ENCODE measurements at regions not wholly inside any gene's neighbourhood (a gene's known extent, or its start where the extent isn't known, plus 50 kb on each side); places are given as distances from the start of the nearest gene placed in this dataset.

GRCh38 chr10:78905015-78905956 is 163.5 kb upstream of the ZMIZ1 start (continued):
- TF ChIP-seq, protein P1, sequence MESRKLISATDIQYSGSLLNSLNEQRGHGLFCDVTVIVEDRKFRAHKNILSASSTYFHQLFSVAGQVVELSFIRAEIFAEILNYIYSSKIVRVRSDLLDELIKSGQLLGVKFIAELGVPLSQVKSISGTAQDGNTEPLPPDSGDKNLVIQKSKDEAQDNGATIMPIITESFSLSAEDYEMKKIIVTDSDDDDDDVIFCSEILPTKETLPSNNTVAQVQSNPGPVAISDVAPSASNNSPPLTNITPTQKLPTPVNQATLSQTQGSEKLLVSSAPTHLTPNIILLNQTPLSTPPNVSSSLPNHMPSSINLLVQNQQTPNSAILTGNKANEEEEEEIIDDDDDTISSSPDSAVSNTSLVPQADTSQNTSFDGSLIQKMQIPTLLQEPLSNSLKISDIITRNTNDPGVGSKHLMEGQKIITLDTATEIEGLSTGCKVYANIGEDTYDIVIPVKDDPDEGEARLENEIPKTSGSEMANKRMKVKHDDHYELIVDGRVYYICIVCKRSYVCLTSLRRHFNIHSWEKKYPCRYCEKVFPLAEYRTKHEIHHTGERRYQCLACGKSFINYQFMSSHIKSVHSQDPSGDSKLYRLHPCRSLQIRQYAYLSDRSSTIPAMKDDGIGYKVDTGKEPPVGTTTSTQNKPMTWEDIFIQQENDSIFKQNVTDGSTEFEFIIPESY (IDR thresholded peaks at IDR 0.05; ENCODE audit: borderline replicate concordance, low read depth): no peak
- TF ChIP-seq RFX5 (IDR thresholded peaks at IDR 0.05; ENCODE audit: low read length): no peak
- TF ChIP-seq, protein P2, sequence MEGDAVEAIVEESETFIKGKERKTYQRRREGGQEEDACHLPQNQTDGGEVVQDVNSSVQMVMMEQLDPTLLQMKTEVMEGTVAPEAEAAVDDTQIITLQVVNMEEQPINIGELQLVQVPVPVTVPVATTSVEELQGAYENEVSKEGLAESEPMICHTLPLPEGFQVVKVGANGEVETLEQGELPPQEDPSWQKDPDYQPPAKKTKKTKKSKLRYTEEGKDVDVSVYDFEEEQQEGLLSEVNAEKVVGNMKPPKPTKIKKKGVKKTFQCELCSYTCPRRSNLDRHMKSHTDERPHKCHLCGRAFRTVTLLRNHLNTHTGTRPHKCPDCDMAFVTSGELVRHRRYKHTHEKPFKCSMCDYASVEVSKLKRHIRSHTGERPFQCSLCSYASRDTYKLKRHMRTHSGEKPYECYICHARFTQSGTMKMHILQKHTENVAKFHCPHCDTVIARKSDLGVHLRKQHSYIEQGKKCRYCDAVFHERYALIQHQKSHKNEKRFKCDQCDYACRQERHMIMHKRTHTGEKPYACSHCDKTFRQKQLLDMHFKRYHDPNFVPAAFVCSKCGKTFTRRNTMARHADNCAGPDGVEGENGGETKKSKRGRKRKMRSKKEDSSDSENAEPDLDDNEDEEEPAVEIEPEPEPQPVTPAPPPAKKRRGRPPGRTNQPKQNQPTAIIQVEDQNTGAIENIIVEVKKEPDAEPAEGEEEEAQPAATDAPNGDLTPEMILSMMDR (IDR thresholded peaks at IDR 0.05): no peak
- TF ChIP-seq, protein P3, sequence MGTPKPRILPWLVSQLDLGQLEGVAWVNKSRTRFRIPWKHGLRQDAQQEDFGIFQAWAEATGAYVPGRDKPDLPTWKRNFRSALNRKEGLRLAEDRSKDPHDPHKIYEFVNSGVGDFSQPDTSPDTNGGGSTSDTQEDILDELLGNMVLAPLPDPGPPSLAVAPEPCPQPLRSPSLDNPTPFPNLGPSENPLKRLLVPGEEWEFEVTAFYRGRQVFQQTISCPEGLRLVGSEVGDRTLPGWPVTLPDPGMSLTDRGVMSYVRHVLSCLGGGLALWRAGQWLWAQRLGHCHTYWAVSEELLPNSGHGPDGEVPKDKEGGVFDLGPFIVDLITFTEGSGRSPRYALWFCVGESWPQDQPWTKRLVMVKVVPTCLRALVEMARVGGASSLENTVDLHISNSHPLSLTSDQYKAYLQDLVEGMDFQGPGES (IDR thresholded peaks at IDR 0.05; ENCODE audit: low read depth, low read length): no peak

- Histone ChIP-seq H3K36me3 (replicated peaks in 1 of 2; ENCODE audit: control insufficient read depth in 1 of 2, insufficient read depth in 2 of 2, low read length in 1 of 2) (no peaks in the 10 kb centered on the region), H3F3A (replicated peaks; ENCODE audit: insufficient read depth) (no peaks in the 10 kb centered on the region), H4K20me1 (ENCODE audit: insufficient read depth) (no peaks in the 10 kb centered on the region), H3K4me3 (ENCODE audit: low read depth in 2 of 2, low read length in 1 of 2) (no peak overlapping the region), H3K9me3 (no peaks in the 10 kb centered on the region), H2AFZ (ENCODE audit: low read depth) (no peak overlapping the region), H3K27me3 (ENCODE audit: insufficient read depth) (no peaks in the 10 kb centered on the region), H3K79me2 (ENCODE audit: insufficient read depth) (no peaks in the 10 kb centered on the region), H3K27ac (ENCODE audit: low read depth in 2 of 2, low read length in 1 of 2) (no peak overlapping the region), H3K9me2 (no peaks in the 10 kb centered on the region), H3K4me2 (no peak overlapping the region), H3K4me1 (ENCODE audit: control insufficient read depth in 1 of 2, insufficient read depth in 2 of 2, low read depth in 1 of 2, low read length in 1 of 2) (peaks cover 0 to 11% of the 10 kb centered on the region in 2 experiments; a peak in 1 of 4 replicates), H3K9ac (no peak overlapping the region)
- no peak for DNase-seq
- 91% methylated on average over 4 of the region's 11 CpGs for WGBS (ENCODE audit: low lambda C conversion rate)
- ChIA-PET CTCF (no interaction called here), POLR2A (no interaction called here)
- TF ChIP-seq NFIC (IDR thresholded peaks at IDR 0.05; ENCODE audit: borderline replicate concordance) (no peak), RFX5 (IDR thresholded peaks at IDR 0.05; ENCODE audit: low read length) (no peak), FOSL2 (IDR thresholded peaks at IDR 0.05; ENCODE audit: borderline replicate concordance, low read depth) (no peak)
Observed at GRCh38 chr10:78905957-78906308, 162.8 kb upstream of the ZMIZ1 start.

GRCh38 chr10:78906734-78907390 is 161.9 kb upstream of the ZMIZ1 start:
- ChIA-PET POLR2A (no interaction called here), CTCF (no interaction called here)
- Histone ChIP-seq H3K4me3 (ENCODE audit: low read depth in 2 of 2, low read length in 1 of 2) (no peak overlapping the region), H3K9ac (no peak overlapping the region), H3K9me3 (no peaks in the 10 kb centered on the region), H4K20me1 (ENCODE audit: insufficient read depth) (no peaks in the 10 kb centered on the region), H3K27me3 (ENCODE audit: insufficient read depth) (no peaks in the 10 kb centered on the region), H3K79me2 (ENCODE audit: insufficient read depth) (no peaks in the 10 kb centered on the region), H3K4me2 (no peak overlapping the region), H3K27ac (ENCODE audit: low read depth in 2 of 2, low read length in 1 of 2) (no peak overlapping the region), H3F3A (replicated peaks; ENCODE audit: insufficient read depth) (no peaks in the 10 kb centered on the region), H3K9me2 (no peaks in the 10 kb centered on the region), H2AFZ (ENCODE audit: low read depth) (no peak overlapping the region), H3K36me3 (replicated peaks in 1 of 2; ENCODE audit: control insufficient read depth in 1 of 2, insufficient read depth in 2 of 2, low read length in 1 of 2) (no peaks in the 10 kb centered on the region), H3K4me1 (ENCODE audit: control insufficient read depth in 1 of 2, insufficient read depth in 2 of 2, low read depth in 1 of 2, low read length in 1 of 2) (peaks cover 0 to 11% of the 10 kb centered on the region in 2 experiments; a peak in 1 of 4 replicates)
- TF ChIP-seq FOXM1 (IDR thresholded peaks at IDR 0.05; ENCODE audit: low read depth) (no peak), TCF12 (IDR thresholded peaks at IDR 0.05) (no peak), MAX (IDR thresholded peaks at IDR 0.05; ENCODE audit: low read depth) (no peak), NFIC (IDR thresholded peaks at IDR 0.05; ENCODE audit: borderline replicate concordance) (no peak), NRF1 (IDR thresholded peaks at IDR 0.05; ENCODE audit: low read depth, low read length) (no peak), RFX5 (IDR thresholded peaks at IDR 0.05; ENCODE audit: low read length) (no peak), EP300 (IDR thresholded peaks at IDR 0.05; ENCODE audit: borderline replicate concordance in 1 of 2, low read depth in 1 of 2, low read length in 1 of 2) (no peak), SIN3A (IDR thresholded peaks at IDR 0.05; ENCODE audit: borderline replicate concordance, low read depth, low read length) (no peak)
- TF ChIP-seq, protein P4, sequence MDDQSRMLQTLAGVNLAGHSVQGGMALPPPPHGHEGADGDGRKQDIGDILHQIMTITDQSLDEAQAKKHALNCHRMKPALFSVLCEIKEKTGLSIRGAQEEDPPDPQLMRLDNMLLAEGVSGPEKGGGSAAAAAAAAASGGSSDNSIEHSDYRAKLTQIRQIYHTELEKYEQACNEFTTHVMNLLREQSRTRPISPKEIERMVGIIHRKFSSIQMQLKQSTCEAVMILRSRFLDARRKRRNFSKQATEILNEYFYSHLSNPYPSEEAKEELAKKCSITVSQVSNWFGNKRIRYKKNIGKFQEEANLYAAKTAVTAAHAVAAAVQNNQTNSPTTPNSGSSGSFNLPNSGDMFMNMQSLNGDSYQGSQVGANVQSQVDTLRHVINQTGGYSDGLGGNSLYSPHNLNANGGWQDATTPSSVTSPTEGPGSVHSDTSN (IDR thresholded peaks at IDR 0.05): no peak
- DNase-seq: no peak
- 71% methylated on average over 3 of the region's 3 CpGs for WGBS (ENCODE audit: low lambda C conversion rate)
